GM12865 (cell line): ENCODE measurements at regions not wholly inside any gene's neighbourhood (a gene's known extent, or its start where the extent isn't known, plus 50 kb on each side); places are given as distances from the start of the nearest gene placed in this dataset.

Source experiments
- DNase-seq: peaks from one replicate; pipeline ENCODE4 v3.0.0; 2010; ENCODE audit warnings: low read depth
- H3K4me3 ChIP-seq: 2 replicates; pipeline ENCODE4 v1.5.1; 2011; ENCODE audit warnings: mild to moderate bottlenecking, low read depth, low read length, control low read depth
- CTCF ChIP-seq: IDR thresholded peaks from 2 replicates; pipeline ENCODE4 v1.5.1; 2011; ENCODE audit warnings: low read length, control low read depth, low read depth, inconsistent platforms; ENCODE audit not compliant: insufficient read depth; ENCODE audit errors: missing control alignments

- no peak for TF ChIP-seq CTCF
- H3K4me3 ChIP-seq, result no peak overlapping the region
- no peak for DNase-seq
Measured at GRCh38 chr5:118220556-118221195, 767.7 kb downstream of the DTWD2 start.

GRCh38 chr5:118211606-118212005 is 776.7 kb downstream of the DTWD2 start:
- TF ChIP-seq CTCF, result no peak
- DNase-seq, result no peak

GRCh38 chr5:118208031-118208453 is 780.3 kb downstream of the DTWD2 start:
- TF ChIP-seq CTCF, result no peak
- DNase-seq, result no peak
- H3K4me3 ChIP-seq, result no peak overlapping the region

More at GRCh38 chr5:118211606-118212005, 776.7 kb downstream of the DTWD2 start:
- no peak overlapping the region for H3K4me3 ChIP-seq

- no peak for TF ChIP-seq CTCF
- H3K4me3 ChIP-seq, result no peak overlapping the region
- DNase-seq, result no peak
Measured at GRCh38 chr5:118199801-118200200, 788.5 kb downstream of the DTWD2 start.

GRCh38 chr5:118196229-118196628 is 792.1 kb downstream of the DTWD2 start:
- no peak overlapping the region for H3K4me3 ChIP-seq
- no peak for TF ChIP-seq CTCF
- no peak for DNase-seq

- H3K4me3 ChIP-seq, result no peak overlapping the region
- no peak for TF ChIP-seq CTCF
- DNase-seq, result no peak
Measured at GRCh38 chr5:118195211-118195610, 793.1 kb downstream of the DTWD2 start.

GRCh38 chr5:118193194-118193905 is 795.0 kb downstream of the DTWD2 start:
- DNase-seq, result no peak
- no peak overlapping the region for H3K4me3 ChIP-seq
- TF ChIP-seq CTCF, result no peak
